HG03354 (cell line): ENCODE measurements at regions not wholly inside any gene's neighbourhood (a gene's known extent, or its start where the extent isn't known, plus 50 kb on each side); places are given as distances from the start of the nearest gene placed in this dataset.
"Not testable (repeated sequence)": the region's sequence is repeated elsewhere in the genome, so short reads cannot be mapped to it uniquely, and the experiment has no call there.

Experiments used
- ATAC-seq: cut with Tn5 transposase; IDR thresholded peaks from one replicate; pipeline ENCODE4 v1.9.1; 2021; ENCODE audit warnings: mild to moderate bottlenecking; ENCODE audit not compliant: unreplicated experiment, poor library complexity, severe bottlenecking

DNA sequence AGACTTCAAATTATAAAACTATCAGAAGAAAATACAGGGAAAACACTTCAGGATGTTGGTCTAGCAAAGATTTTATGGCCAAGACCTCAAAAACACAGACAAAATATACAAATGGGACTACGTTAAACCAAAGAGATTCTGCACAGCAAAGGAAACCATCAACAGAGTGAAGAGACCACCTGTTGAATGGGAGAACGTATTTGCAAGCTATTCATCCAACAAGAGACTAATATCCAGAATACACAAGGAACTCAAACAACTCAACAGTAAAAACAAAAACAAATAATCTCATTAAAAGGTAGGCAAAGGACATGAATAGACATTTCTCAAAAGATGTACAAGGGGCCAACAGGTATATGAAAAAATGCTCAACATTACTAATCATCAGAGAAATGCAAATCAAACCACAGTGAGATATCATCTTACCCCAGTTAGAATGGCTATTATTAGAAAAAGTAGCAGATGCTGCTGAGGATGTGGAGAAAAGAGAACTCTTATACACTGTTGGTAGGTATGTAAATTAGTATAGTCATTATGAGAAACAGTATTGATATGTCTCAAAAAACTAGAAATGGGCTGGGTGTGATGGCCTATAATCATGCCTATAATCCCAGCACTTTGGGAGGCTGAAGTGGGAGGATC lies 112.6 kb downstream of the LRIG2 start:
- ATAC-seq: peak; percentile 99

DNA sequence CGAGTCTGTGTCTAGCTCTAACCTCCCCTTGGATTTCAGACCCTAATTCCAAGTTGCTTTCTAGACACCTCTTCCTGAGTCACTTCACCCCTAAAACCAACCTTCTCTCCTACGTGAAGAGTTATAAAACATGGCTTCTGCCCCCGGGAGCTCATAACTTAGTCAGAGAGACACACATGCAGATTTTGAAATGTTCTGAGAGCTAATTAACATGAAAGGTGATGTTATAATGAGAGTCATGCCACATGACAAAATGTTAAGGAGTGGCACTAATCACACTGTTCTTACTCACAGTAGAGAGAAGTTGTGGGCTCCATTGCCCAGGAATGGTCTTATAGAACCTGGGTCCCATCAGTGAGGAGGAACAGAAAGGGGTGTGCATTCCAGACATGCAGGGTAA lies 117.1 kb downstream of the LRIG2 start:
- no peak for ATAC-seq

DNA sequence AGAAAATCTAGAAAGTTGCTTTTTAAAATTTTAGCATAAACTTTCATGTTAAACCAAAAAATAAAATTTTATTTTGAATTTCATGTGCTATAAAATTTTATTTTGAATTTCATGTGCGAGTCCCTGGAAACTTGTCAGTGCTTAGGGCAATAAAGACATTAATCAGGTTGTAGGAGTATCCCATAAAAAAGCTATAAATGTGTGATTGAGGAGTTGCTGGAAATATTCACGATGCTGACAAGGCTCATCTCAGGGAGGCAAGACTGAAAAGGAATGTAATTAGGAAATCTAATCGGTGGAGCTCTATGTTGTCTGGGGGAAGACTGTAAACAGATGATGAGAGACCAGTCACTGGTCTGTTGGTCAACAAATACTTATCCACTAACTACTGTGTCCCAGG lies 117.9 kb downstream of the LRIG2 start:
- no peak for ATAC-seq

DNA sequence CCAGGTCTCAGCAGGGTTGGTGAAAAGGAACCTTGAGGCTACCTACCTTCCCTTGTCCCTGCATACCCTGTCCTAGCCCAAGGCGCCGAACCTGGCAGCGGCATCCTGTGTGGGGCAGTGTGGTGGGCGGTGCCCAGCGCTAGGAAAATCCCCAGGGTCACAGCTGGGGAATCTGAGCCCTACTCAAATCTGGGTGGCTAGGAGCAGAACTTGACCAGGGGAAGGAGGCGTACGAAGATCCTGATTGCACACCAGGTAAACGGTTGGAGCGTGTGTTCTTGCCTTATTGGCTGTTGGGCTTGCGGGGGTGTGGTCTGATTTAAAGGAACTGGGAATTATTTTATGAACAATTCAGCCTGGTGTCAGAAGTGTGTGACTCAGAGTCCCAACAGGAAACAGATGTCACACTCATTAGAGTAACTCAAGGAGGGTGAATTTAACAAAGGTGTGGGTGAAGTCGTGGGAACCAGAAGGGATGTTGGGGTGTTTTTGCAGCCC lies 118.6 kb downstream of the LRIG2 start:
- ATAC-seq: no peak

DNA sequence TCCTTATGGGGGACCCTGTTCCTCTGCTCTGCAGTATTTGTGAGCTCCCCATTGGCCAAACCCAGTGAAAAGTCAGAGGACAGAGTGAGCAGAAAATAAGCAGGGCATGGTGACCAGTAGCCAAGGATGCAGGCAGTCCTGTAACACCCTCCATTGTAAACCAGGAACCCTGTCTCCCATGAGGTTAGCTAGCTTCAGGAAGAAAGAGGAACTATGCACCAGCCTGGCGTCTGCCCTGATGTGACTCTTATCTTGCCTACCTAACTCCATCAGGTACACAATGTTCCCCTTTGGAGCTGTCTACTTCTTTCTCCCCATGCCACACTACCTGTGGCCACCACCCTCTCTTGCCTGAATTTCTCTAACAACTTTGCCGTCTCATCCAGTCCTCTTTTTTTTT lies 119.2 kb downstream of the LRIG2 start:
- ATAC-seq: no peak

DNA sequence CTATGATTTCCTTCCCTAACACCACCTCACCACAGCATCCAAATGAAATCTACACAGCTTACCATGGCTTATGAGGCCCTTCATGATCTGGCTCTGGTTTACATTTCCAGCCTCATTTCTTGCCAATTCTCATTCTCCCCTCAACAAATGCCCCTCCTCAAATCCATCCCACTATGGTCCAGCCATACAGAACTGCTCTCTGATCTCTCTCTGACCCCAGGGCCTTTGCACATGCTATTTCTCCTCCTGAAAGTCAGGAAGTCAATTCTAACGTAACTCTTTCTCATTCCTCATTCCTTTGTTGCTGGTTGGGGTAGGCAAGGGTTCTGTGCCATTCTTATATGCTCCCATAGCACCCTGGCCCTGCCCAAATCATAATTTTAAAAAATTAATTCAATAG lies 120.0 kb downstream of the LRIG2 start:
- no peak for ATAC-seq

DNA sequence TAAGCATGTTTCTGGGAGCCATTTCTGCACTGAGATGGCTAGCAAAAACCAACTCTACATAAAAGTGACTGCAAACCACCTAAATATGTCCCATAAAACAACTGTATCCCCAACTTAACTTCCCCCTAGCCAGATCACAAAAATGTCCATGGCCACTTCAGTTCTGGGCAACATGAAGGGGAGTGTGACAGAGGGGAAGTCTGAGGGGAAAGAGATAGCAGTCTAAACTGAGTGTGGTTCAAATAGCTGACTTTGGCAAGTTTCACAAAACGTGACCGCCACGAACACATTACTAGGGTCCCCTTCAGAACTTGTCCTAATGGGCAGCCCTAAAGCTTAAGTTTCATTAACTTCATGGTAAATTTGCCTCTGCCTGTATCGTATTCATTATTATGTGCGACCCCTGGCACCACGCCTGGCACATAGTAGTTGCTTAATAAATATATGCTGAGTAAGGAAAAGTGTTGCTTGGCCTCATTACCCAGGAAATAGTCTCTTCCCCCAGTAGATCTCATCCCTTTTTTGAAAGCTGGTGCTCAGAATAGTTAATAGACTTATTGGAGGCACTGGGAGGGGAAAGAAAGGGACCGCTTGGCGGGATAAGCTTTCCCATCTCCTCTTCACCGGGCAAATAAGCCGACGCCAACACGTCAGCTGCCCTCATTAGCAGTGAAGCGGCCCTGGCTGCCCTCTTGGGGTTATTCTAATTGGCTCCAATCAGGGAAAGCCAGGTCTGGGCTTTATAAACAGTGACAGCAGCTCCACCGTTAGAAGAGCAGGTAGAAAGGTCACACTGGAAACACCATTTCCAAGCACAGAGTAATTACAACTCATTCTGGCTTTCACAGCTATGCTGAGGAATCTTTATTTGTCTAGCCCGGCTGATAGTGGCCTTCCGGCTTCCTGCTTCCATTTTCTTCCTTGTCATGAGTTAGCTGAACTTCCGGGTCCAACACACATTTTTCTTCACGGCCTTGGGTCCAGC lies 122.1 kb downstream of the LRIG2 start:
- ATAC-seq: no peak

DNA sequence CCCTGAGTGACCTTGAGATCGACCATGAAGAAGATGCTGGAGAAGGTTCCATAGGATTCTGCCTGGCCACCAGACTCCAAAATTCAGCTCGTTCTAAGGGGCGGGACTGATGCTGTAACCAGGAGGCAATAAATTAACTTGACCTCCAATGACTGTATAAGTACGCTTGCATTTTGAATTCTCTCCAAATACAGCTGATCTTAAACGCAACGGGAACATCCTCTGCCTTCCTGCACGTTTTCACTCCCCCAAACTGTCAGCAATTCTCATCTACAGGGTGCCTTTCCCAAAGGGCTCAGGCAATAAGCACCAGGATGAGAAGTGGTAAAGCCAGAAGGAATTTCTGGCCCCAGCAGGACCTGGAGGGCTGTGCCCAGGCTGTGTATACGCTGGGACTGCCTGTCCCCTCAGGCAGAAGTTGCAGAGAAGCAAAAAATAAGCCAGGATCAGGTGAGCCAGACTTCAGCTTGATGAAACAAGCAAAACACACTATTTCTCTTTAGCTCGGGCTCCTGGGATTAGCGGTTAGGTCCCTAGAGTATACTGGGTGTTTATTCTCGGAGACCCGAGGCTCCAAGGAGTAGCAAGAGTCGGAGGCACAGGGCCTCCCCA lies 124.8 kb downstream of the LRIG2 start:
- no peak for ATAC-seq

DNA sequence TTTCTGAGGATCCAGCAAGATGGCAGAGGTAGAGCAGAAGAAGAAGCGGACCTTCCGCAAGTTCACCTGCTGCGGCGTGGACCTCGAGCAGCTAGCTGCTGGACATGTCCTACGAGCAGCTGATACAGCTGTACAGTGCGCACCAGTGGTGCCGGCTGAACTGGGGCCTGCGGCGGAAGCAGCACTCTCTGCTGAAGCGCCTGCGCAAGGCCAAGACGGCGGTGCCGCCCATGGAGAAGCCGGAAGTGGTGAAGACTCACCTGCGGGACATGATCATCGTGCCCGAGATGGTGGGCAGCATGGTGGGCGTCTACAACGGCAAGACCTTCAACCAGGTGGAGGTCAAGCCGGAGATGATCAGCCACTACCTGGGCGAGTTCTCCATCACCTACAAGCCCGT lies 125.8 kb downstream of the LRIG2 start:
- no peak for ATAC-seq

DNA sequence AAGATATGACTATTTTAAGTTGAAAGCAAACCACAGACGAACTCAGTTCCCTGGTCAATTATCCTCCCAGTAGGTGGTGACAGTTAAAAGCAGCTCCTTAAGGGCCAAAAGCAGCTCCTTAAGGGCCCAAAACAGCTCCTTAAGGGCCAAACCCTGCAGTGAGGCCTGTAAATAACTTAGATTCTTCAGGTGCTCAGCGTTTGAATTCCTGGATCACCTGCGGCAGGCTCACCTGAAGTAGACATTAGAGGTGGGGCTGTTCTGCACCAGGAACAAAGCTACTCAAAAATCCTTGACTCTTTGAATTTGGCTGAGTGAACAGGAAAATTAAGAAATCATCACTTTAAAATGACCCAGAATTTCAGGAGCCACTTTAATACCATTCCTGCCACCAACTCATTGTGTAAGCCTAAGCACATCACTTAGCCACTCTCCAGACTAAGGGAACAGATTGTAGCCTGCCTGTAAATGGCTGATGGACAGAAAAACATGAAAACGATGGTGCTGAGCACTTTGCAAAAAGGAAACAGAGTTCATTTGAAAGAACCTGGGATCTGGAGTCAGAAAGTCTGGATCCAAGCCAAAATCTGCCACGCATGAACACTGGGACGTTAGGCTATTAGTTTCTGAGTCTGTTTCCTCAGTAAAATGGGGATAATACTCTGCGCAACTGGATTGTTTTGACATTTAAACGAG lies 126.9 kb downstream of the LRIG2 start:
- no peak for ATAC-seq

DNA sequence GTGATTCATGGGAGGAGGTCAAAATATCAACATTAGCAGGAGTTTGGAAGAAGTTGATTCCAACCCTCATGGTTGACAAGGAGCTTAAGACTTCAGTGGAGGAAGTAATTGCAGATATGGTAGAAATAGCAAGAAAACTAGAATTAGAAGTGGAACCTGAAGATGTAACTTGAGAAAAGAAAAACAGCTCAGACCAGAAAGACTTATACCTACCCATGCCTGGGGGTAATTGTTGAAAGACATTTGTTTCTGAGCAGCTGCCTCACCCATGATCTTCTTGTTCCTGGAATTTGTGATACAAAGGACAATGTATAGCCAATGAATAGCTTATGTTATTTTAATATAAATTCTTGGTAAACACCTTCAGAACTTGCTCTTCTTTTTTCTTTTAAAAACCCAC lies 128.6 kb downstream of the LRIG2 start:
- no peak for ATAC-seq

DNA sequence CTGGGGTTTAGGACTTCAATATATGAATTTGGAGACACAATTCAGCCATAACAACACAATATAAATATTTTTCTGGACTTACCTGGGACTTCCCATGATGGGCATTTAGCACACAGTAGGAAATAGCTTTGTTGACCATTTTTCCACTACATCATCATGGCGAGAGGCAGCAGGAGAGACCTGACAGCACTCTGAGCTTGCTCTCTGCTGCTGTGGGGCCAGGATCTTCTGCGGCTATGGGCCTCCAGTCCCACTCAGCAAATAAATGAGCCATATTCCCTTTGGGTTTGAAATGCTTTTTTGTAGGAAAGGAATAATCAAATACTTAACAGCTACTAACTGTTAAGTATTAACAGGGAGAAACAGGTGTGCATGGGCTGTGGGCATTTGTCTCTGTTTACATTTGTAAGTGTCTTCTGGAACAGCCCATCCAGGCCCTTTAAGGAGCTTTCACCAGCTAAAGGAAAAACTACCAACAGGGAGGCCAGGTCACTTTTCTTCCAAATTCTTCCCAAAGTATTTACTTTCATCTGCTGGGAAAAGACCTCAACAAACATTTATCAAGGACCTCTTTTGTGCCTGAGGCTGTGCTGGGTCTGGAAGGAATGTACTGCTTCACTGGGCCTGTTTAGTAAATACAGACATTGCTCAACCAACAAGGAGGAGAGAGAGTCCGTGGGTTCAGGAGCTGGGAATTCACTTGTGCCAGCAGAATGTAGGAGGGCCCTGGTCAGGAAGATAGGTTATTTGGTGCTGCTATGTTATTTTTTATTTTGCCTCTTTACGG lies 133.2 kb downstream of the LRIG2 start:
- no peak for ATAC-seq

DNA sequence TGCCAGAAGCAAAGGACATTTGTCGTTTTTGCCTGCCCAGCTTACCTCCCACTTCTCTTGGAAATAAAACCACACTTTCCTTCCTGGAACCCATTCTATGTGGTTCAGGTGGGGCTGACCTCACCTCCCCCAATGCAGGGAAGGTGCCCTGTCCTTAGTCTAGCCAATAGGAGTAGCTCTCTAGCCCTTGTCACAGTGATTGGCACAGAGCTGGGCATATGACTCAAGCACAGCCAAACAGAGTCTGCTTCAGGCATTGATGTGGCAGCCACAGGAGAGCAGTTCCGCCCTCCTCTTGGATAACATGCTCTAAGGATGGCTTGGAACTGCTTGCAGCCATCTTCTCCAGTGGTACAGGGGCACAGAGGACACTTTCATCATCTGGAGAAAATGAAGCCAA lies 134.0 kb downstream of the LRIG2 start:
- no peak for ATAC-seq

DNA sequence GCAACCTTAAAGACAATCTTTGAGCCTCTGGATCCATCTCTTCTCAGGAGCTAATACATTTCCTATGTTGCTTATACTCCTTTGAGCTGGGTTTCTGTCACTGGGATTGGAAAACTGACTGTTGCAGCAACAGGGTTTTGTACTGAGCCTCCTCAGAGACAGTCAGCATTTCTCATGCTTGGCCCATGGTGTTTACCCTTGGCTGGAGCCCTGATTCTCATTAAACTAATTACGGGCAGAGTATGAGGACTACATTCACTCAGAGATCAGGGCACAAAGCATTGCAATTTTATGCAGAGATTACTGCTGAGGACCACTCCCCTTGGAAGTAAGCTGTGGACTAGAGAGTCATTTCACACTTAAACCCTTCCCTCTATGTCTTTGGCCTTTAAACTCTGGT lies 134.5 kb downstream of the LRIG2 start:
- ATAC-seq: no peak

DNA sequence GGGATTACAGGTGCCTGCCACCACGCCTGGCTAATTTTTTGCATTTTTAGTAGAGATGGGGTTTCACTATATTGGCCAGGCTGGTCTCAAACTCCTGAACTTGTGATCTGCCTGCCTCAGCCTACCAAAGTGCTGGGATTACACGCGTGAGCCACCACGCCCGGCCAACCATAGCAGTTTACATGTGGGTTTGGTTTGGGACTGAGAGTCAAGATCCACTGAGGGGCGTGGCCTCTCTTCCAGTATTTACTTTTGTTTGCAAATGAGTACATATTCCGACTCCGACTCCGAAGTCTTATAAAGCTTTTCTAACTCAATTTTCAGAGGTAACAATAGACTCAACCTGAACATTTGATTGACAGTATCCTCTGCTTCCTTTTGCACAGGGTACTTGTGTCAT lies 135.4 kb downstream of the LRIG2 start:
- ATAC-seq: not testable (repeated sequence)

DNA sequence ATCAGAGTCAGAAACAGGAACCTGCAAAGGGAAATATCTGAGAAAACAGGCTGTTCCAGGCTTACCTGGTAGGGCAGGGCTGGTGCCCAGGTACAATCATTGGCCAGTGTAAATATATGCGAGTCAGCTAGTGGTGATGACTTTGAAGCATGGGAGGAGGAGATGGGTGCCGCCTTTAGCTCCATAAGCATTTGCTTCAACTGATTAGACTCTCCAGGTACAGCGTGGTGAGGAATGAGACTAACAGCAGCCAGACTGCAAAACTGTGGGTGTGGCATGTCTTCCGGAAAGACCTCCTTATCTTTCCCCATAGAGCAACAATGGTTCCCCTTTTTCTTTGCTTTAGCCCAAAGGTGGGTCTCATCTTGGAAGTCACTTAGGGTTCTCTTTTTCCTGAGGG lies 137.2 kb downstream of the LRIG2 start:
- ATAC-seq: no peak

DNA sequence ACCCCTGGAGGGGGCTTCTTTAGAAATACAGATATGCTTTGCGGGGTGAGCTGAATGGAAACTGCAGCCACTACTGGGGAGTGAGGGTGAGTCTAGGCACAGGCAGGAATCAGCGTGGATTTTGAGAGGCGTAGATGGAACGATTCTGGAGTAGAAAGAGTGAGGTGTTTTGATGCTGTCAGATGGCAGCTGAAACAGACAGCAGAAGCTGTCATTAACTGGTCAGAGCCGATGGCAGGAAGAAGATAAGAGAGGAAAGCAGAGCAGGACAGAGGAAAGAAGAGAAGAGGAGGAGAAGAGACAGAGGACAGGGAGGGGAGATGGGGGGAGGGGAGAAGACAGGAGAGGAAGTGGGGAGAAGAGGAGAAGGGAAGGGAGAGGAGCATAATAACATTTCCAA lies 138.5 kb downstream of the LRIG2 start:
- ATAC-seq: no peak

DNA sequence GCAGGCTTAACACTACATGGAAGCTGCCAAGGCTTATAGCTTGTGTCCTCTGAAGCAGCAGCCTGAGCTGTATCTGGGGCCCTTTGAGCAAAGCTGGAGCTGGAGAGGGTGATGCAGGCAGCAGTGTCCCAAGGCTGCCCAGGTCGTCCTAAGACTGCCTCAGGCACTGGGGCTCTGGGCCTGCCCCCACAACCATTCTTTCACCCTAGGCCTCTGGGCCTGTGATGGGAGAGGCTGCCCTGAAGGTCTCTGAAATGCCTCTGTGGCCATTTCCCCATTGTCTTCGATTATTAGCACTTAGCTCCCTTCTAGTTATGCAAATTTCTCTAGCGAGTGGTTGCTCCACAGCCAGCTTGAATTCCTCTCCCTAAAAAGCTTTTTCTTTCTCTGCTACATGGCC lies 142.0 kb downstream of the LRIG2 start:
- ATAC-seq: no peak

DNA sequence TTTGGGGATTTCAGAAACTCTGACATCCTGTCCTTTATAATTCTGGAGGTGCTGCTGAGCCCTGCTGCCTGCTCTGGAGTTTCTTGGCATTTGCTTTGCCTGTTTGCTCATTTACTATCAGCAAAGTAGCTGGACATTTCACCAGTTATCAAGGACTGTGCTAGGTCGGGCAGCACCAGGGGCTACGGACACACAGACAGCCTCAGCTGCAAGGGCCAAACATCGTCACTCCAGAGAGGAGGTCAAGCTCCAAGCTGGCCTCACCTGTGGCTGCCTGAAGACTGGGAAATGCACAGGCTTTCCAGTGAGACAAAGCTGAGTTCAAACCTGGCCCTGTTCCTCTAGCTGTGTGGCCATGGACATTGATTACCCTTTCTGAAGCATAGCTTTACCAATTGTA lies 143.7 kb downstream of the LRIG2 start:
- no peak for ATAC-seq
